ENCODE measurements at regions not wholly inside any gene's neighbourhood (a gene's known extent, or its start where the extent isn't known, plus 50 kb on each side); places are given as distances from the start of the nearest gene placed in this dataset.

- no peaks in the 10 kb centered on the region for H3K4me1 ChIP-seq
Observed at GRCh38 chr5:96243862-96244261, 189.2 kb downstream of the PCSK1 start.

GRCh38 chr5:96243203-96243602 is 189.8 kb downstream of the PCSK1 start:
- H3K27ac ChIP-seq: no peak overlapping the region
- 62 to 63% methylated on average over 1 of the region's 1 CpG for WGBS, 2 donors
- TF ChIP-seq POLR2A (IDR thresholded peaks at IDR 0.05): no peak
- TF ChIP-seq CTCF (IDR thresholded peaks at IDR 0.05): no peak
- TF ChIP-seq EP300 (IDR thresholded peaks at IDR 0.05): no peak
- no peak overlapping the region for H3K4me3 ChIP-seq
- H3K9me3 ChIP-seq: no peaks in the 10 kb centered on the region
- H3K36me3 ChIP-seq: no peaks in the 10 kb centered on the region
- no peak for DNase-seq (ENCODE audit: low spot score in 2 of 2)
- H3K27me3 ChIP-seq: no peaks in the 10 kb centered on the region
- no peaks in the 10 kb centered on the region for H3K4me1 ChIP-seq

More at GRCh38 chr5:96243862-96244261, 189.2 kb downstream of the PCSK1 start:
- 74 to 83% methylated on average over 1 of the region's 1 CpG for WGBS, 2 donors
- TF ChIP-seq POLR2A (IDR thresholded peaks at IDR 0.05): no peak
- TF ChIP-seq CTCF (IDR thresholded peaks at IDR 0.05): no peak
- no peak for TF ChIP-seq EP300 (IDR thresholded peaks at IDR 0.05)
- H3K4me3 ChIP-seq: no peak overlapping the region
- no peak for DNase-seq (ENCODE audit: low spot score in 2 of 2)
- H3K27me3 ChIP-seq: no peaks in the 10 kb centered on the region
- H3K9me3 ChIP-seq: no peaks in the 10 kb centered on the region
- no peaks in the 10 kb centered on the region for H3K36me3 ChIP-seq
- H3K27ac ChIP-seq: no peak overlapping the region

- no peaks in the 10 kb centered on the region for H3K36me3 ChIP-seq
- no peak overlapping the region for H3K4me3 ChIP-seq
- H3K27ac ChIP-seq: no peak overlapping the region
- no peaks in the 10 kb centered on the region for H3K9me3 ChIP-seq
- 68 to 74% methylated on average over 1 of the region's 1 CpG for WGBS, 2 donors
- H3K27me3 ChIP-seq: no peaks in the 10 kb centered on the region
- no peaks in the 10 kb centered on the region for H3K4me1 ChIP-seq
- TF ChIP-seq CTCF (IDR thresholded peaks at IDR 0.05): no peak
- TF ChIP-seq EP300 (IDR thresholded peaks at IDR 0.05): no peak
- no peak for TF ChIP-seq POLR2A (IDR thresholded peaks at IDR 0.05)
- no peak for DNase-seq (ENCODE audit: low spot score in 2 of 2)
Observed at GRCh38 chr5:96242571-96242970, 190.5 kb downstream of the PCSK1 start.

- Histone ChIP-seq H3K9me3 (peaks cover 0 to 9% (median 0%) of the 10 kb centered on the region in 4 donors), H3K4me3 (no peak overlapping the region), H3K4me1 (peaks cover 0 to 9% (median 0%) of the 10 kb centered on the region in 4 donors), H3K27me3 (no peaks in the 10 kb centered on the region), H3K36me3 (no peaks in the 10 kb centered on the region), H3K27ac (no peak overlapping the region)
- 87 to 91% methylated on average over 1 of the region's 1 CpG for WGBS, 2 donors
- no peak for DNase-seq (ENCODE audit: low spot score in 2 of 2)
- TF ChIP-seq CTCF (IDR thresholded peaks at IDR 0.05) (no peak), POLR2A (IDR thresholded peaks at IDR 0.05) (no peak), EP300 (IDR thresholded peaks at IDR 0.05) (no peak)
Observed at GRCh38 chr5:96236831-96237230, 196.2 kb downstream of the PCSK1 start.

GRCh38 chr5:96236051-96236450 is 197.0 kb downstream of the PCSK1 start:
- H3K4me3 ChIP-seq: no peak overlapping the region

More at GRCh38 chr5:96236051-96236450, 197.0 kb downstream of the PCSK1 start:
- peaks cover 0 to 9% (median 0%) of the 10 kb centered on the region in 4 donors for H3K9me3 ChIP-seq
- no peaks in the 10 kb centered on the region for H3K36me3 ChIP-seq
- TF ChIP-seq EP300 (IDR thresholded peaks at IDR 0.05) (no peak), CTCF (IDR thresholded peaks at IDR 0.05) (no peak), POLR2A (IDR thresholded peaks at IDR 0.05) (no peak)
- 75 to 86% methylated on average over 1 of the region's 1 CpG for WGBS, 2 donors
- peak overlapping the region in 2 of 4 donors; percentile 68 to 71 for H3K27ac ChIP-seq
- H3K27me3 ChIP-seq: no peaks in the 10 kb centered on the region
- peaks cover 0 to 9% (median 0%) of the 10 kb centered on the region in 4 donors for H3K4me1 ChIP-seq
- no peak for DNase-seq (ENCODE audit: low spot score in 2 of 2)

Data from tibial nerve (tissue), 4 donors.